Ammon's horn (tissue), 1 donor: ENCODE measurements at regions not wholly inside any gene's neighbourhood (a gene's known extent, or its start where the extent isn't known, plus 50 kb on each side); places are given as distances from the start of the nearest gene placed in this dataset.

Experiments
- DNase-seq: peaks from one replicate; pipeline ENCODE4 v3.0.0-alpha.2; 2016; ENCODE audit warnings: low spot score

GRCh38 chr1:17904290-17904689 lies 149.2 kb downstream of the ACTL8 start:
- DNase-seq = no peak

GRCh38 chr1:17907999-17908398 lies 152.9 kb downstream of the ACTL8 start:
- DNase-seq = no peak

GRCh38 chr1:17908945-17909344 lies 153.8 kb downstream of the ACTL8 start:
- no peak for DNase-seq

GRCh38 chr1:17909634-17910033 lies 154.5 kb downstream of the ACTL8 start:
- no peak for DNase-seq

- DNase-seq = no peak
Measured at GRCh38 chr1:17911791-17912190, 156.7 kb downstream of the ACTL8 start.

GRCh38 chr1:17912491-17912890 lies 157.4 kb downstream of the ACTL8 start:
- no peak for DNase-seq

- no peak for DNase-seq
Measured at GRCh38 chr1:17913326-17914115, 158.4 kb downstream of the ACTL8 start.

GRCh38 chr1:17914131-17914530 lies 159.0 kb downstream of the ACTL8 start:
- no peak for DNase-seq

GRCh38 chr1:17914987-17915386 lies 159.9 kb downstream of the ACTL8 start:
- DNase-seq = no peak

GRCh38 chr1:17915511-17916197 lies 160.5 kb downstream of the ACTL8 start:
- DNase-seq = no peak

- no peak for DNase-seq
Measured at GRCh38 chr1:17916702-17917101, 161.6 kb downstream of the ACTL8 start.

GRCh38 chr1:17919525-17920439 lies 164.6 kb downstream of the ACTL8 start:
- DNase-seq = peak; percentile 57

- DNase-seq = peak; percentile 21
Measured at GRCh38 chr1:17920881-17921640, 165.9 kb downstream of the ACTL8 start.

GRCh38 chr1:17922833-17923232 lies 167.7 kb downstream of the ACTL8 start:
- peak; percentile 49 for DNase-seq

- DNase-seq = no peak
Measured at GRCh38 chr1:17923666-17924065, 168.5 kb downstream of the ACTL8 start.

- DNase-seq = no peak
Measured at GRCh38 chr1:17924578-17924977, 169.4 kb downstream of the ACTL8 start.

GRCh38 chr1:17925290-17926237 lies 170.4 kb downstream of the ACTL8 start:
- DNase-seq = no peak

GRCh38 chr1:17926906-17927305 lies 171.8 kb downstream of the ACTL8 start:
- no peak for DNase-seq

GRCh38 chr1:17927952-17928351 lies 172.8 kb downstream of the ACTL8 start:
- DNase-seq = no peak

- no peak for DNase-seq
Measured at GRCh38 chr1:17929224-17929623, 174.1 kb downstream of the ACTL8 start.

GRCh38 chr1:17930635-17931034 lies 175.5 kb downstream of the ACTL8 start:
- DNase-seq = no peak
